Liver (tissue), 3 donors: ENCODE measurements at regions not wholly inside any gene's neighbourhood (a gene's known extent, or its start where the extent isn't known, plus 50 kb on each side); places are given as distances from the start of the nearest gene placed in this dataset.

ENCODE experiments used
- RAD21 ChIP-seq, 2 donors: IDR thresholded peaks; 2 replicates each; pipeline ENCODE4 v1.6.1; 2016; ENCODE audit warnings: antibody characterized with exemption in 2 of 2, mild to moderate bottlenecking in 2 of 2
- YY1 ChIP-seq: IDR thresholded peaks from 2 replicates; pipeline ENCODE4 v1.6.1; 2016; ENCODE audit warnings: antibody characterized with exemption, mild to moderate bottlenecking
- TF ChIP-seq, protein P1 (sequence below): fragments of 150-350 bp; IDR thresholded peaks from 2 replicates; pipeline ENCODE4 v1.5.1; 2017; ENCODE audit warnings: improper control_type of control experiment, low read depth, low read length; ENCODE audit not compliant: missing input control
- donor health status: healthy.
- donor health status: healthy.

- TF ChIP-seq YY1 (no peak), RAD21 (IDR thresholded peaks at IDR 0.05) (no peak)
- TF ChIP-seq, protein P1, sequence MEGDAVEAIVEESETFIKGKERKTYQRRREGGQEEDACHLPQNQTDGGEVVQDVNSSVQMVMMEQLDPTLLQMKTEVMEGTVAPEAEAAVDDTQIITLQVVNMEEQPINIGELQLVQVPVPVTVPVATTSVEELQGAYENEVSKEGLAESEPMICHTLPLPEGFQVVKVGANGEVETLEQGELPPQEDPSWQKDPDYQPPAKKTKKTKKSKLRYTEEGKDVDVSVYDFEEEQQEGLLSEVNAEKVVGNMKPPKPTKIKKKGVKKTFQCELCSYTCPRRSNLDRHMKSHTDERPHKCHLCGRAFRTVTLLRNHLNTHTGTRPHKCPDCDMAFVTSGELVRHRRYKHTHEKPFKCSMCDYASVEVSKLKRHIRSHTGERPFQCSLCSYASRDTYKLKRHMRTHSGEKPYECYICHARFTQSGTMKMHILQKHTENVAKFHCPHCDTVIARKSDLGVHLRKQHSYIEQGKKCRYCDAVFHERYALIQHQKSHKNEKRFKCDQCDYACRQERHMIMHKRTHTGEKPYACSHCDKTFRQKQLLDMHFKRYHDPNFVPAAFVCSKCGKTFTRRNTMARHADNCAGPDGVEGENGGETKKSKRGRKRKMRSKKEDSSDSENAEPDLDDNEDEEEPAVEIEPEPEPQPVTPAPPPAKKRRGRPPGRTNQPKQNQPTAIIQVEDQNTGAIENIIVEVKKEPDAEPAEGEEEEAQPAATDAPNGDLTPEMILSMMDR, result no peak
Measured at GRCh38 chr18:64674694-64675093, 525.8 kb upstream of the LINC00305 start.
